HG03378 (cell line): ENCODE measurements at regions not wholly inside any gene's neighbourhood (a gene's known extent, or its start where the extent isn't known, plus 50 kb on each side); places are given as distances from the start of the nearest gene placed in this dataset.

Source experiments
- ATAC-seq: cut with Tn5 transposase; IDR thresholded peaks from one replicate; pipeline ENCODE4 v1.9.1; 2021; ENCODE audit warnings: mild to moderate bottlenecking, moderate library complexity; ENCODE audit not compliant: unreplicated experiment

- ATAC-seq = no peak
Observed at GRCh38 chr5:40292006-40292405, 387.7 kb upstream of the PTGER4 start.

- no peak for ATAC-seq
Observed at GRCh38 chr5:40291338-40291737, 388.4 kb upstream of the PTGER4 start.

GRCh38 chr5:40288800-40289485, 390.8 kb upstream of the PTGER4 start:
- ATAC-seq = no peak

- no peak for ATAC-seq
Observed at GRCh38 chr5:40284863-40285262, 394.9 kb upstream of the PTGER4 start.

- ATAC-seq = no peak
Observed at GRCh38 chr5:40278881-40279280, 400.8 kb upstream of the PTGER4 start.

- peak; percentile 71 for ATAC-seq
Observed at GRCh38 chr5:40277161-40277906, 402.4 kb upstream of the PTGER4 start.

GRCh38 chr5:40276426-40277102, 403.2 kb upstream of the PTGER4 start:
- ATAC-seq = peak; percentile 17

GRCh38 chr5:40274568-40274967, 405.1 kb upstream of the PTGER4 start:
- no peak for ATAC-seq

GRCh38 chr5:40273936-40274335, 405.8 kb upstream of the PTGER4 start:
- no peak for ATAC-seq

GRCh38 chr5:40271476-40271875, 408.2 kb upstream of the PTGER4 start:
- ATAC-seq = no peak

GRCh38 chr5:40270274-40270845, 409.4 kb upstream of the PTGER4 start:
- no peak for ATAC-seq

- ATAC-seq = no peak
Observed at GRCh38 chr5:40268088-40268487, 411.6 kb upstream of the PTGER4 start.

- no peak for ATAC-seq
Observed at GRCh38 chr5:40266952-40267351, 412.8 kb upstream of the PTGER4 start.

GRCh38 chr5:40261984-40262383, 417.7 kb upstream of the PTGER4 start:
- ATAC-seq = no peak

GRCh38 chr5:40260361-40260760, 419.4 kb upstream of the PTGER4 start:
- ATAC-seq = no peak

GRCh38 chr5:40258222-40258621, 421.5 kb upstream of the PTGER4 start:
- no peak for ATAC-seq

GRCh38 chr5:40240671-40241070, 439.0 kb upstream of the PTGER4 start:
- ATAC-seq = no peak

GRCh38 chr5:40240111-40240510, 439.6 kb upstream of the PTGER4 start:
- ATAC-seq = no peak

- ATAC-seq = no peak
Observed at GRCh38 chr5:40238066-40238745, 441.5 kb upstream of the PTGER4 start.

- ATAC-seq = no peak
Observed at GRCh38 chr5:40235471-40236400, 444.0 kb upstream of the PTGER4 start.
